ENCODE measurements at regions not wholly inside any gene's neighbourhood (a gene's known extent, or its start where the extent isn't known, plus 50 kb on each side); places are given as distances from the start of the nearest gene placed in this dataset.
"Not testable (repeated sequence)": the region's sequence is repeated elsewhere in the genome, so short reads cannot be mapped to it uniquely, and the experiment has no call there.

DNA sequence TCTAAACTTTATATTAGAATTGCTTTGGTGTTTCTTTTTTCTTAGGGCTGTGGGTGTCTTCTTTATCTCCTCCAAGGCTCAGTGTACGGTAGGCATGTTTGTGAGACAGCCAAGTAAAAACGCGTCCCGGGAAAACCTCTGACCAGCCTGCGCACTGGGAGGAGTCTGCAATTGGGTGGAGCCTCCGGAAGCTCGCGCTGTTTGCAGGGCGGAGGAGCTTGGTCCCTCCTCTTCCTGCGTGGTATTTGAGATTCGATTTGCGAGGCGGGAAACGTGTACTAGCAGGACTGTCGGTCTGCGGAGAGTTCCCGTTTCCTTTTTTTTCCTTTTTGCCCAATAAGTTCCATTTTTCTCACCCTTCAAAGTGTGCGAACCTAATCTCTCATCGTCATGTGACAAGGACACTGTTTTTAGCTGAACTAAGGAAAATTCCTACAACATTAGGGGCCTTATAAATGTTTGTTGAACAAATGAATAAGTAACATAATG, 182.1 kb upstream of the OTX2 start:
- no peak for DNase-seq

DNA sequence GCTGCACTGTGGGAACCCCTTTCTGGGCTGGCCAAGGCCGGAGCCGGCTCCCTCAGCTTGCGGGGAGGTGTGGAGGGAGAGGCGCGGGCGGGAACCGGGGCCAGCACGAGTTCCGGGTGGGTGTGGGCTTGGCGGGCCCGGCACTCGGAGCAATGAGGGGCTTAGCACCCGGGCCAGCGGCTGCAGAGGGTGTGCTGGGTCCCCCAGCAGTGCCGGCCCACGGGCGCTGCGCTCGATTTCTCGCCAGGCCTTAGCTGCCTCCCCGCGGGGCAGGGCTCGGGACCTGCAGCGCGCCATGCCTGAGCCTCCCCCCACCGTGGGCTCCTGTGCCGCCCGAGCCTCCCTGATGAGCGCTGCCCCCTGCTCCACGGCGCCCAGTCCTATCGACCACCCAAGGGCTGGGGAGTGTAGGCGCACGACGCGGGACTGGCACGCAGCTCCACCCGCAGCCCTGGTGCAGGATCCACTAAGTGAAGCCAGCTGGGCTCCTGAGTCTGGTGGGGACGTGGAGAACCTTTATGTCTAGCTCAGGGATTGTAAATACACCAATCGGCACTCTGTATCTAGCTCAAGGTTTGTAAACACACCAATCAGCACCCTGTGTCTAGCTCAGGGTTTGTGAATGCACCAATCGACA, 180.8 kb upstream of the OTX2 start:
- not testable (repeated sequence) for DNase-seq

DNA sequence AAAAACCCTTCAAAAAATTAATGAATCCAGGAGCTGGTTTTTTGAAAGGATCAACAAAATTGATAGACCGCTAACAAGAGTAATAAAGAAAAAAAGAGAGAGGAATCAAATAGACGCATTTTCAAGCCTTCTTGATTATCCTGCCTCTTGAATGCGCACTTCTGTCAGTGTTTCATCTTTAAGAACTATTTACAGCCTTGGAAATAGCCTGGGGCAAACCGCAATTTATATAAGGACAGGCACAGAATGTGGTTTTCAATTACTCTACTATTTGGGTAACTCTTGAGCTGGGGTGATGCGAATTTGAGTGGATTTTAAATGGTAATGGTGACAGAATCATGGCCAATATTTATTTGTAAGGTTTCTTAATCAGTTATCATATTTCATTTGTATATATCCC, 179.1 kb upstream of the OTX2 start:
- DNase-seq: no peak

DNA sequence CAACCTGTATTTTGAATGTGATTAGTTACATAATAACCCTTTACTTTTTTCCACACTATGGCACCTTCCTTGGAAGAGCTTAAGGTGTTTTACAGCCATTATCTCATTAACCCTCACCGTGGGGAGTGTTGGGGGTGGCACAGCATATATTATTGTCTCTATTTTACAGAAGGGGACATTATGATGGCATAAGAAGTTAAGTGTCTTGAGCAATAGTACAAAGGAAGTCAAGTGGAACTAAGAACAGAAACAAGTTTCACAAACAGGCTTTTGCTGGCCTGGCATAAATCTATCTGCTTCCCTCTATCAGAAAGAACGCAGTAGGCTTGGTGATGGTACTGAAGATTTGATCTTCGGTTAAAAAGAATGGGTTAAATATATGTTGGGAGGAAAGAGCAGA, 169.7 kb upstream of the OTX2 start:
- no peak for DNase-seq

DNA sequence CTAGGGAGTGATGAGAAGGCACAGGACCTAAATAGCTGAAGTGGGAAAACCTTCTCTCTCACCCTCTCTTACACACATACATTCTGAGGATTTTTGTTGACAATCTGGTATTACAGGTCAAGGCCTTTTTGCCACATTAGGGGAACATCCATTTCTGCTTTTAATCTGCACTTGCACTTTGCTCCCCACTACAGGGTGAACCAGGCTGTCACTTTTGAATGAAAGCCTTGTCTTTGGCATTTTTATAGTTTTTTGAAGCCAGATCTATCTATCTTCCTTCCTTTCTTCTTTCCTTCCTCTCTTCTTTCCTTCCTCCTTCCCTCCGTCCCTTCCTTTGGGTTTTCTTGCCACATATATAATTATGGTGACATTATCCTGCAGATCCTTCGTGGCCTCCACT, 165.9 kb upstream of the OTX2 start:
- no peak for DNase-seq

DNA sequence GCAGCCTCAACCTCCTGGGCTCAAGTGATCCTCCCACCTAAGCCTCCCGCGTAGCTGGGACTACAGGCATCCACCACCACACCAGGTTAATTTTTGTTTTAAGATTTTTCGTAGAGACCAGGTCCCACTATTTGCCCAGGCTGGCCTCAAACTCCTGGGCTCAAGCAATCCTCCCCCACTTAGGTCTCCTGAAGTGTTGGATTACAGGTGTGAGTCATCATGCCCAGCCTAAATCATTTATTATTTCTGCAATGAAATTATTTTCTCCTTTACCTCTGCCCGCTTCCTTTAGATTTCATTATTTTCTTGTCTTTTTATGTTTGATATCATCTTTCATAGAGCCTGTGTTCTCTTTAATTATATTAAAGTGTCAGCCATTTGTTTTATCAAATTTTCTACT, 165.2 kb upstream of the OTX2 start:
- no peak for DNase-seq

DNA sequence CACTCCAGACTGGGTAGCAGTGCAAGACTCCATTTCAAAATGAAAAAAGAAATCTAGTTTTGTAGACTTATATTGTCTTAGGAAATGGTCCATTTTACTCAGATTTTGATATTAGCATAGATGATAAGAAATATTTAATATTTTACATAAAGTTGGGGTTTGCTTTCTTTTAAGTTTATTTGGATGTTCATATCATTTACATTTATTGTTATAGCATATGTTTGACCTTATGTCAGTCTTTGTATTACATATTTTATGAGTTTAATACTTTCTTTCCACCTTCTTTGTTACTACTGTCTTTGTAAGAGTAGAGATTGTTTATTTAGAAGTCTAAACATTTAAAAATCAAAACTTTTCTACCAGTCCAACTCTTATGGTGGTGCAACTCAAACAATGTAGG, 162.7 kb upstream of the OTX2 start:
- DNase-seq: no peak

DNA sequence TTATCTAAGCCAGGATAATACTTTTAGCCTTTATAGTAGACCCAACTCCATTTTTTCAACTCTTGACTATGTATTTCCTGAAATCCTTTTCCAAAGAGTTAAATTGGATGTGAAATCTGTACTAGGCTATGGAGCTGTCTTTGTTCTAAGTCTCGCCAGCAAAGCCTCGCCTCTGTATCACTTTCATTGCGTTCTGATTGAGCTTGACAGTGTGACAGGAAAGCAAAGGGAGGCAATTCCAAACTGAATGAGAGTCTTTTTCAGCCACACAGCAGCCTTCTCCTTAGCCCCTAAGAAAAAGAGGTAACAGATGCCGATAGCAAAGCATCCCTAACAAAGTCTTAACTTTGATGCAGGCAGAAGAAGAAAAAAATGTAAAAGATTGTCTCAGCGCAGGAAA, 154.6 kb upstream of the OTX2 start:
- no peak for DNase-seq

DNA sequence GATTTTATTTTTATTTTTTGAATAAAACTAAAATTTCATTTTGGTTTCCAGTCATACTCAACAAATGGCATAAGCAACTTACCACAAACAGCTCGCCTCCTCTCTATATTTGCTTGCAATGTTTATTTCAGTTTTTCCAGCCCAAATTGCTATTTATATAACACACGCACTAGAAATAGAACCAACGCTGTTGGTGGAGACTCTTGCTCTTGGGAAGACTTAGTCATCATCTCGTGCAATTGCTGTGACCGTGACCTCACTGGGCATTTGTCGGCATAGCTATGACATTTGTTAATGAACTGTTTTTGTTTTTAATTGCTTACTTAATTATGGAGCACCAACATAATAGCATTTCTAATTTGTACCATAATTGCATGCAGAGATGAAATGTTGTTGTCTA, 153.1 kb upstream of the OTX2 start:
- DNase-seq: no peak

DNA sequence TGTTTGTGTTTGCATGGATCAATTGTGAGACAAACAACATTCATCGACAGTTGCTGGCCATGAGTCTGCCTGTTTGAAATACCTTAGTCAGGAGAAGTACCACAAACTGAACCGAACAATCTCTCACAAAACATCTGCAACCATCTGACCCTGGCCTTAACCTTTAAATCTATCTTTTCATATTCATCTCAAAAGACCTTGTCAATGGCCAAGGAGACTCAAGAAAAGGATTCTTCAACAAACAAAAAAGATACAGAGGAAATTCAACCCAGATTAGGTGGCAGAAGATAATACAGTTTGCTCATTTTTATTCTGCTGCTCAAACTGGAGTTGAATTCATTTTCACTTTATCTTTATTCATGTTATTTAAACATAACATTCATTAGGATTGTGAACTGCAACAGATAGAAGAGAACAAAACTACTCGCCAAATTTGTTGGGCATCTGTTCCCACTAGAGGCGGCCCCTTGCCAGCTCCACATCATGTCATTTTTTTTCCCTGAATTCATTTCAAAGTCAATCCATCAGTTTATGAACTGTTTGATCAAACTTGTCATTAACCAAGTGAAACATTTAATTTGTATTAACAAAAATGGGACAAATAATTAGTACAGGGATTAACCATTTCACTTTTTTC, 152.3 kb upstream of the OTX2 start:
- no peak for DNase-seq

DNA sequence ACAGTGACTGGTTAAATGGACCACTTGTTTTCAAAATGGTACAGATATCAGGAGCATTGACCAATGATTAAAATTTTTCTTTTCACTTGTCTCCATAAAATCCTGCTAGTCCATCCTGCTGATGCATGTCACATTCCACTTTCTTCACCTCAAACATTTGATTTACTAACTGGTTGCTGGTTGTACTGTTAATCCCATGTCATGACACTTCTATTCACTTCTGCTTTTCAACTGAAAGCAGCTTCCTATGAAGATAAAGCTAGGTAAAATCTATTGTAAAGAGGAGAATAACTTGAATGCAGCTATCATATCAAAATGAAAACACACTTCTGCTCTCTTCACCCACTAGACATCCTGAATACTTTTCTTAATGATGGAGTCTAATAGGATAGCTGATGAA, 149.6 kb upstream of the OTX2 start:
- DNase-seq: no peak

DNA sequence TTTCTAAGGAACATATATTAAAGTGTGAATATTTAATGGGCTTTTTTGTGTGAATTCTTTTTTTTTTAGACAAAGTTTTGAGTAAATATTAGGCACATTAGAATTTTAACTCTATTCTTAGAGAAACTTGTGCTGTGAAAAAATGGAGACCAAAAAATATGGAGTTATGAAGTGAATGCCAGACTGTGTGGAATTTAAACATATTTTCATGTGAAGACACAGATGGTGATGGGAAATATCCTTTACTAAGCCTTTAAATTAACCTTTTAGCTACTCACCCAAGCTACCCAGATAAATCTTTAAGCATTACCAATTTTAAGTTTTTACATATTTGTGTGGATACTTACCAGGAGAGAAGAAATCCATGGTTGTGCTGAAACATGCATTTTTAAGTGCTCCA, 148.8 kb upstream of the OTX2 start:
- DNase-seq: no peak

DNA sequence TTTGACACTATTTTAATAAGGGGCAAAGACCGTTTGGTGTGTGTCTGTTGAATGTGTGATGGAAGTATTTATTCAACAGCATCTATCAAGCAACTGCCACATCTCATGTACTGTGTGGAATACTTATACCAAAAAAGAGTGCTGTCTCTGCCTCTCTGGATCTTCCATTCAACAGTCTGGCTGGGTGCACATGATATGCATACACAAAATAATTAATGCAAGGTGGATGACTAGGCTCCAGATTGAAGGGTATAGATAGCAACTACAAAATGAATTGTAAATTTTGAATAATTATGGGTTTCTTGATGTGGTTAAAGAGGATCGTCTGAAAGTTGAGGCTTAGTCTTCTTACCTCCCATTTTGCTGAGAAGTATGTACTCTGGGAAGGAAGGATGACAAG, 145.9 kb upstream of the OTX2 start:
- no peak for DNase-seq

DNA sequence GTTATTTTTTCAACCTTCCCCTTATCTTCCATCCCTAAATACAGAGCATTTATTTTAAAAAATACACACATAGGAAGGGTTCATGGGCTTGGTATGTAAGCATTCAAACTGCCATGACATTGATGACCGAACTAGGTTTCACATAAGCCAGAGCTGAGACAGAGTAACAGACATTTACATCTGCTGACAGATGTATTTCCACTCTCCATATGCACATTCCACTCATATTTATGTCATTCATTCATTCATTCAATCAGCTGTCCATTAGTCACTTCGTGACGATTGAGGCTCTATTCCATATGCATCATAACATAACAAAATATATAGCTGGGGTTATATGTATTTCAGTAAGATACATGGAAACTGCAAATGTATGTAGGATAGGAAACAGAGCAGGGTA, 145.5 kb upstream of the OTX2 start:
- DNase-seq: no peak

DNA sequence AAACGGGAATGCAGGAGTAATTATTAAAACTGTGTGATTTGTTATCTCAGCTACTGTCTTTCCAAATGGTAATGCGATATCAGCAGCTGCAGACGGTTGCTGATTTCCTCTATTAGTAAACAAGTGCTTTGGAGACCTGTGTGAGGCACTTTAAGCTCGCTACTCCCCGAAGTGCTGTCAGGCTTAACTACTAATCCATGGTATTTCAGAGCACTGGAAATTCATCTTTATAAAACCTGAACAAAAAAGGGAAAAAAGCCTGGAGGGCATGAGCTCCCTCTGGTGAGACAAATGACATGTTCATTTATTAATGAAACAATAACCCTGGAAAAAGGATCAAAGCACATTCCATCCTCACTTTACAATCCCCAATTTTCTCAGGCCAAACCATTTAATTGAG, 143.6 kb upstream of the OTX2 start:
- DNase-seq: peak; percentile 65

DNA sequence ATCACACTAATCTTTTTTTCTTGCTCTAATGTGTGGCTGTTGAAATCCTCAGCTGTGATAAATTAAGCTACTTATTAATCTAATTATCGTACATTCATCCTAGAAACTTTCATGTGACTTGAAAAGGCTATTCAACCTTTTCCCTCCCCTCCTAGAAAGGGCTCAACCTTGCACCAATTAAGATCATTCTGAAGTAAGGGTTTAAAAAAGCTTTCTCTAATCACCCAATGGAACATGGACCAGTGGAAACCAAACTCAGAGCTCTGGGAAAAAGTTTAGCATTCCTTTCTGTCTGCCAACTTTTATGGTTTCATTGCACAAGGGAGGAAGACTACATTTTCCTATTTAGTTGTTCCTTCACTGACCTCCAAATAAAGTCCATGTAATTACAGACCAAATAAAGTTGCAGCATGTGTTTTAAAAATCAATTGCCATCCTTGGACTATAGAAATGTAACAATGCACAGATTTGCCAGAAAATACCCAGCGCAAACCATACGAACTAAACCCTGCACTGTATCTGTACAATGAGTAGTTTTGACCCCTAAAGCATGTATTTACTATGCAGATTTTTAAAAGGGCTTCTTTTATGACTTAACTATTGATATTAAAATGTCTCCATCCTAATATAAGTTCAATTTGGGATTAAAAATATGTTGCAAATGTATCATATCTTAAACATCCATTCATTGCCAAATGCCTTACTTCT, 142.6 kb upstream of the OTX2 start:
- DNase-seq: no peak

DNA sequence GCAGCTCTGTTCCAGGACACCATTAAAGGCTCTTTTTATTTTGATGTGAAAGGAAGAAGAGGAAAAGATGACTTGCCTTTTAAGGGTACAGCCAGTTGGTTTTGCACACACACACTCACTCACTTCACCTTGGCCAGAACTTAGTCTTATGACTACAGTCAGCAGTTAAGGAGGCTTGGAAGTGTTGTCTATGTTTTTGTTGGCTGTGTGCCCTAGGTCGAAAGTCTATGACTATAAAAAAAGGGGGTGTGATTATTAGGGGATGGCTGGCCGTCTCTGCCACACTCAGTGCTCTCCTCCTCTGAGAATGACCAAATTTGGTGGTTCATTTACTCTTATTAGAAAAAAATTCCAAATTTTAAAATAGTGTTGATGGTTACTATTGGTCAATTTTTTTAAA, 139.5 kb upstream of the OTX2 start:
- no peak for DNase-seq

DNA sequence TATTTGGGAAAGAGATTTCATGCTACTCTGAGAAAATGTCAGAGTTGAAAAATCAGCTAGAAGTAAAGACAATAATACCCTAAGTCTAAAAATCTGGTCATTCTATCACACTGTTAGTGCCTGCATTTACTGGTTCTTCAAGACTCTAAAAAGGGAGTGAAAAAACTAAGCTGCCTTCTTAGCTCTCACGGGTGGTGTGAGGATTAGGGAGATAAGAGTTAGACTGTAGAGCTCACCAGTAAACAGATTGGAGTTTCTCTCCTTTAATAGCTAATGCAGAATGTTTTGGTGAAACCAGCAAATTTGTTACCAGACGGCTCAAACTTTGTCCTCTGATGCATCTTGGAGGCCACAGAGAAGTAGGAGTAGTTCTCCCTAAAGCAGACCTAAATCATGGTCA, 135.0 kb upstream of the OTX2 start:
- DNase-seq: no peak

DNA sequence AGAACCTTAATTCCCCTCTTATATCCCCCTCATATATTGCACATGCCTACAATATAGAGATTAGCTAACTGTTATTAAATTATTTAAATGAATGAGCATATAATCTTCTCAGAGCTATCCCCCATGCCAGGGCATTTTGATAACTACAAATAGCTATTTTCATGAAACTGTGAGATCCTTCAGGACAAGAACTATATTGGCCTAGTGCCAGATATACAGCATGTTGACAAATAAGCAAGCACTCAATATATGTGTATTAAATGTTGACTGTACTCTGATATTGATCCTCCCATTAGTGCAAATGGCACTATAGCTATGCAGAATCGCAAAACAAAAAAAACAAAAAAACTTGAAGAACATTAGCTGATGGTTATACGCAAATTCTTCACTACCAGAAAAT, 134.1 kb upstream of the OTX2 start:
- no peak for DNase-seq

DNA sequence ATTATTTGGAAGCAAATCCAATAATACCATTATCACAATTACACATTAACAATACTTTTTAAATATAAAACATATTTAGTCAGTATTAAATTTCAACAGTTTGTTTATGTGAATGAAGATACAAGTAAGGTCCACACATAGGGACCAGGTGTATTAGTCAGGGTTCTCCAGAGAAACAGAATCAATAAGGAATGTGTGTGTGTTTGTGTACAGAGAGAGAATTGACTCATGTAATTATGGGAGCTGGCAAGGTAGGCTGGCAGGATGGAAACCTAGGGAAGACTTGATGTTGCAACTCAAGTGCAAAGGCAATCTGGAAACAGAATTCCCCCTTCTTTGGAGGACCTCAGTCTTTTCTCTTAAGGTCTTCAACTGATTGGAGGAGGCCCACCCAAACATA, 123.2 kb upstream of the OTX2 start:
- DNase-seq: no peak

DNA sequence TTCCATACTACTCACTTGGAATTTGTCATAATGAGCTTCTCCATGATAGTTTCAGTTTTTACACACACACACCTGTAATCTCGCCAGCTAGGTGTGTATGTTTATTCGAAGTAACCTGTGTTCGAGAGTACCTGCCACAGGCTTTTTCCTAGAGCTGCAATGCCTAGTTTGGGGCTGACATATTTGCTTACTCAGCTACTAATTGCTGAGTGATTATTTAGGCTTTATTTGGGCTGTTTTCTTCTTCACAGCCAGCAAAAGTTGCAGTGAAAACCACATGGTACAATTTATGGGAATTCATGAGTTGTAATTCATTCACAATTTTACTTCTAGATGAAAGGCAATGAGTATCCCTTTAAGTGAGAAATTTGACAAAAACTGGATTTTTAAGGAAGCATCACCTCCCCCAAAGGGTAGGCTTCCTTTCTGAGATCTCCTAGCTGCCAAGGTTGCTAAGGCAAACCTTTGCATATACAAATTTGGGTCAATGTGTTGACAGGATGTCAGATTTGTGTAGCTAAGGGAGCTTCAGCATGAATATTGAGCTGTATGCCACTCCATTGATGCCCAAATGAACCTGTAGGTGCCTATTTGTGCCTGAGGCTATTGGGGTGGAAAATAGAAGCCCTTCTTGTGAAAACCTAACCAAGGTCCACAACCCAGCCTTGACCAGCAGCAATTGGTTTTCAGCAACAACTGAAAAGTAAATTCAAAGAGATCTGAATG, 108.7 kb upstream of the OTX2 start:
- no peak for DNase-seq

DNA sequence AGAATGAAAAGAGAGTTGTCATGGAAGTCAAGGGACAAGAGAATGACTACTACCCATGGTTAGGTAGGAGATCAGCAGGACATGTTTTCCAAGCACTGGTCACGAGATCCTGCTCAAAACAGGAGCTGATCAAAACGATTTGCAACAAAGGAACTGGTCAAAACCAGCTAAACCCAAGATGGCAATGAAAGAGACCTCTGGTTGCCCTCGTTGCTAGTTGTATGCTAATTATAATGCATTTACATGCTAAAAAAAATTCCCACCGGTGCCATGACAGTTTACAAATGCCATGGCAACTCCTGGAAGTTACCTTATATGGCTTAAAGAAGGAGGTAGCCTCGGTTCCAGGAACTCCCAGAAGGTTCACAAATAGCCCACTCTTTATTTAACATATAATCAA, 95.0 kb upstream of the OTX2 start:
- DNase-seq: no peak

DNA sequence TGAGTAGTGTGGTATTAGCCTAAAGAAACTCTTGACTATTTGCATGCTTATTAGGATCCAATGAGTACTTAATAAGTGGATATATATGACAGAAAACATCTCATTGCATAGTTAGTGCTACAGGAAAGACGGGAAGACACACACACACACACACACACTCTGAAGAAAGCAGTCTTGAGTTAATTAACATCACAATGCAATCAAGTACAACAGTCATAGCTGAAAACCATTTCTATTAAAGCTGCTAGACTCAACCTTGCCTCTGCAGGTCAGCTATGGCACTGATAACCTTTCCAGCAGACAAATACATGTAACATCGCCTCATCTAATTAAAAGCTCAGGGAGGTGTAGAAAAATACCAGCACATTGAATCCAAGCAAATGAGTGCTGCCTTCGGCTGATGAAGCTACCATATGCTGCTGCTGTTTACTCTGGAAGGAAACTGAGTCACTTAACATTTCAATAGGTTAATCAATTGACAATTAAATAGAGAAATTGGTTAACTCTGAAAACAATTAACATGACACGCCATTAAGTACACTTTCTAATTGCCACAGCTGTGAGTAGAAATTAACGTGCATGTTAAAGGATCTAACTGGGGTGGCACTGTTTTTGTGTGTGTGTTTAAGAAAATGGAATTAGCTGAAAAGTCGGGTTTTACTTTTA, 93.2 kb upstream of the OTX2 start:
- DNase-seq: no peak

Measured in NCI-H524 treated with DMSO at 0.1 percent for 48 hours (cell line).